IMR-90 (cell line): ENCODE measurements at regions not wholly inside any gene's neighbourhood (a gene's known extent, or its start where the extent isn't known, plus 50 kb on each side); places are given as distances from the start of the nearest gene placed in this dataset.

Experiments used
- ATAC-seq: fragments of 200-7000 bp; cut with Tn5 transposase; 2 replicates; pipeline ENCODE4 v1.9.1; 2020; ENCODE audit warnings: low read depth, mild to moderate bottlenecking, moderate library complexity
- BruUV-seq: library from RNA; stranded (reverse); fragments of 400-500 nt; replicated peaks from 2 replicates; lab custom pipeline; 2021; lab: Mats Ljungman, UMichigan
- CTCF ChIA-PET: fragments of 300-600 bp; formaldehyde crosslinking; extraction: SDS; loops from one replicate; lab custom pipeline; 2021; ENCODE audit warnings: antibody characterized with exemption; lab: Yijun Ruan, JAX
- POLR2A ChIA-PET: fragments of 300-600 bp; sonication (Branson Sonifier 250); formaldehyde crosslinking; loops from one replicate; lab custom pipeline; 2022; ENCODE audit warnings: antibody characterized with exemption; ENCODE audit not compliant: unreplicated experiment; lab: Charles Lee
- DNase-seq: peaks from one replicate; pipeline ENCODE4 v3.0.0; 2013
- H2AFZ ChIP-seq: replicated peaks from 2 replicates; pipeline ENCODE3; 2013; ENCODE audit warnings: low read length, mild to moderate bottlenecking; ENCODE audit not compliant: poor library complexity
- H2AK5ac ChIP-seq: 2 replicates; pipeline ENCODE4 v1.6.1; 2013; ENCODE audit warnings: low read depth, low read length, inconsistent platforms
- H2AK9ac ChIP-seq: replicated peaks from 2 replicates; pipeline ENCODE3; 2013; ENCODE audit warnings: mild to moderate bottlenecking, low read depth, low read length, moderate library complexity; ENCODE audit not compliant: poor library complexity
- H2BK120ac ChIP-seq: 2 replicates; pipeline ENCODE4 v1.6.1; 2013; ENCODE audit warnings: low read depth, low read length, inconsistent platforms
- H2BK15ac ChIP-seq: 3 replicates; pipeline ENCODE4 v1.6.1; 2013; ENCODE audit warnings: low read depth, low read length, inconsistent platforms
- H2BK20ac ChIP-seq: 2 replicates; pipeline ENCODE4 v1.6.1; 2013; ENCODE audit warnings: low read depth, mild to moderate bottlenecking, inconsistent platforms, low read length, moderate library complexity
- H2BK5ac ChIP-seq: 2 replicates; pipeline ENCODE4 v1.6.1; 2013; ENCODE audit warnings: mild to moderate bottlenecking, low read depth, low read length, inconsistent platforms; ENCODE audit not compliant: poor library complexity, severe bottlenecking
- H3K14ac ChIP-seq: replicated peaks from 2 replicates; pipeline ENCODE4 v1.6.1; 2013; ENCODE audit warnings: low read depth, low read length, inconsistent platforms
- H3K18ac ChIP-seq: 2 replicates; pipeline ENCODE4 v1.6.1; 2013; ENCODE audit warnings: low read depth, low read length, control low read depth
- H3K23ac ChIP-seq: 2 replicates; pipeline ENCODE4 v1.6.1; 2013; ENCODE audit warnings: low read depth, low read length, inconsistent platforms
- H3K27ac ChIP-seq: 2 replicates; pipeline ENCODE4 v1.5.1; 2013; ENCODE audit warnings: mild to moderate bottlenecking, control low read depth, low read length; ENCODE audit not compliant: insufficient read depth
- H3K27me3 ChIP-seq: 2 replicates; pipeline ENCODE4 v1.6.1; 2013; ENCODE audit warnings: low read length; ENCODE audit not compliant: control insufficient read depth, insufficient read depth
- H3K36me3 ChIP-seq: 2 replicates; pipeline ENCODE4 v1.6.1; 2013; ENCODE audit warnings: low read length, mixed read lengths; ENCODE audit not compliant: control insufficient read depth, insufficient read depth
- H3K4ac ChIP-seq: 2 replicates; pipeline ENCODE4 v1.6.1; 2013; ENCODE audit warnings: low read depth, low read length, inconsistent platforms
- H3K4me1 ChIP-seq: 2 replicates; pipeline ENCODE4 v1.6.1; 2013; ENCODE audit warnings: low read length, mixed read lengths; ENCODE audit not compliant: control insufficient read depth, insufficient read depth
- H3K4me2 ChIP-seq: 2 replicates; pipeline ENCODE4 v1.6.1; 2013; ENCODE audit warnings: low read depth, mild to moderate bottlenecking, control low read depth, low read length, moderate library complexity
- H3K4me3 ChIP-seq: 2 replicates; pipeline ENCODE4 v1.5.1; 2013; ENCODE audit warnings: low read depth, mild to moderate bottlenecking, control low read depth, low read length, moderate library complexity; ENCODE audit not compliant: insufficient read depth
- H3K56ac ChIP-seq: 2 replicates; pipeline ENCODE4 v1.6.1; 2013; ENCODE audit warnings: low read length, inconsistent platforms; ENCODE audit not compliant: insufficient read depth; ENCODE audit errors: extremely low read depth
- H3K79me1 ChIP-seq, 2 experiments: 2 replicates each; pipeline ENCODE4 v1.6.1; 2013; ENCODE audit warnings: low read length in 2 of 2, inconsistent platforms in 1 of 2, low read depth in 1 of 2
- H3K9ac ChIP-seq: 2 replicates; pipeline ENCODE4 v1.6.1; 2013; ENCODE audit warnings: low read depth, low read length, control low read depth
- H3K9me1 ChIP-seq: 2 replicates; pipeline ENCODE4 v1.6.1; 2013; ENCODE audit warnings: low read length, inconsistent platforms; ENCODE audit not compliant: insufficient read depth
- H3K9me3 ChIP-seq: 2 replicates; pipeline ENCODE4 v1.6.1; 2013; ENCODE audit warnings: low read length; ENCODE audit not compliant: control insufficient read depth, insufficient read depth
- H4K20me1 ChIP-seq: 2 replicates; pipeline ENCODE4 v1.6.1; 2013; ENCODE audit warnings: low read length, inconsistent platforms; ENCODE audit not compliant: insufficient read depth
- H4K5ac ChIP-seq: 2 replicates; pipeline ENCODE4 v1.6.1; 2013; ENCODE audit warnings: mild to moderate bottlenecking, low read depth, low read length, control low read depth
- H4K8ac ChIP-seq, 2 experiments: 2 replicates each; pipeline ENCODE4 v1.6.1; 2013; ENCODE audit warnings: low read depth in 2 of 2, low read length in 2 of 2, control low read depth in 1 of 2, inconsistent platforms in 1 of 2
- H4K91ac ChIP-seq: 2 replicates; pipeline ENCODE4 v1.6.1; 2013; ENCODE audit warnings: low read depth, low read length, inconsistent platforms; ENCODE audit not compliant: insufficient read depth
- BHLHE40 ChIP-seq: fragments of 150-350 bp; IDR thresholded peaks from 2 replicates; pipeline ENCODE4 v1.6.1; 2016; ENCODE audit warnings: mild to moderate bottlenecking, low read depth, low read length
- CHD1 ChIP-seq: IDR thresholded peaks from 2 replicates; pipeline ENCODE4 v1.6.1; 2012; ENCODE audit warnings: low read depth, low read length, improper control_type of control experiment
- FOS ChIP-seq: fragments of 150-350 bp; IDR thresholded peaks from 2 replicates; pipeline ENCODE4 v1.6.1; 2016; ENCODE audit warnings: low read depth, low read length
- MAFK ChIP-seq: IDR thresholded peaks from 2 replicates; pipeline ENCODE4 v1.6.1; 2012; ENCODE audit warnings: low read depth, low read length, improper control_type of control experiment
- MAZ ChIP-seq: IDR thresholded peaks from 2 replicates; pipeline ENCODE4 v1.6.1; 2012; ENCODE audit warnings: low read depth, mild to moderate bottlenecking, low read length, improper control_type of control experiment, moderate library complexity, borderline replicate concordance
- MXI1 ChIP-seq: IDR thresholded peaks from 2 replicates; pipeline ENCODE4 v1.6.1; 2012; ENCODE audit warnings: low read depth, mild to moderate bottlenecking, low read length, moderate library complexity, borderline replicate concordance
- NFE2L2 ChIP-seq: fragments of 150-350 bp; IDR thresholded peaks from 2 replicates; pipeline ENCODE4 v1.6.1; 2016; ENCODE audit warnings: low read depth, mild to moderate bottlenecking, low read length
- POLR2A ChIP-seq: IDR thresholded peaks from 2 replicates; pipeline ENCODE4 v1.6.1; 2012; ENCODE audit warnings: mild to moderate bottlenecking, low read depth, low read length
- RFX5 ChIP-seq: IDR thresholded peaks from 2 replicates; pipeline ENCODE4 v1.8.0; 2012; ENCODE audit warnings: low read depth, mild to moderate bottlenecking, low read length, moderate library complexity
- WGBS, 2 experiments: methylation state at CpG; one replicate each; pipeline versions ENCODE4 v1.1.5 to v1.1.7; 2013; ENCODE audit warnings: missing lambda C conversion rate in 2 of 2; ENCODE audit not compliant: insufficient read length in 1 of 2; ENCODE audit errors: extremely low coverage in 2 of 2; 5-methylcytosine and 5-hydroxymethylcytosine counted together
- dilution Hi-C: fragments of 300-500 bp; cut with HindIII; formaldehyde crosslinking; loops from one replicate; pipeline ENCODE4 v1.14.3; 2018; ENCODE audit warnings: low sequenced_read_pairs; ENCODE audit not compliant: unreplicated experiment
- in situ Hi-C: fragments of 300-500 bp; cut with MboI; formaldehyde crosslinking; loops from 3 replicates; pipeline ENCODE4 v1.14.3; 2019; ENCODE audit warnings: low sequenced_read_pairs, inconsistent platforms, mixed read lengths
- intact Hi-C: fragments of 100-400 bp; cut with micrococcal nuclease; formaldehyde crosslinking; loops from 2 replicates; pipeline ENCODE4 v1.10.0; 2022
- TF ChIP-seq, protein P1 (sequence below): fragments of 150-350 bp; IDR thresholded peaks from 2 replicates; pipeline ENCODE4 v1.6.1; 2016; ENCODE audit warnings: low read depth, mild to moderate bottlenecking, low read length, moderate library complexity, borderline replicate concordance

DNA sequence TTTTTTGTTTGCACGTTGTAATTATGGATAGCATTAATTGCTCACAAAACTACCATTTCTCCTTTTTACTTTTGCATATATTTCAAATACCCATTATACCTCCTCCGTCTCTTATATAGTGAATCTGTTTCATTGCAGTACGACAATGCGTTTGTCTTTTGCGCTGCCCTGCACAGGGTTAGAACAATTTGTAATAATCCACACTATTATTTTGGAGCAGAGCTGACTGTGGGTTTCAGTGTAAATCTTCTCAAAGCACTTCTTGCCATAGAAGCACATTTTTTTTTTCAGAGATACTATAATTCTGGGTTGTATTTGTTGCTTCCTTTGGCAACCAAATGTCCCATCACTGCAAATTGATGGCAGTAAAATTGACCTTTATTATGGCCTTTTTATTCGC lies 451.8 kb upstream of the STXBP6 start:
- Histone ChIP-seq H3K9ac (no peak overlapping the region), H3K27ac (no peak overlapping the region), H4K5ac (no peak overlapping the region), H2AK5ac (no peak overlapping the region), H3K4me1 (no peaks in the 10 kb centered on the region), H2BK15ac (no peak overlapping the region), H3K14ac (no peak overlapping the region), H3K4me2 (no peak overlapping the region), H3K4ac (no peak overlapping the region), H4K8ac (no peak overlapping the region), H3K56ac (no peak overlapping the region), H3K23ac (no peak overlapping the region), H2BK5ac (no peak overlapping the region), H3K9me1 (no peaks in the 10 kb centered on the region), H3K27me3 (no peaks in the 10 kb centered on the region), H4K20me1 (no peaks in the 10 kb centered on the region), H2AK9ac (no peak overlapping the region), H2BK20ac (no peak overlapping the region), H3K79me1 (no peaks in the 10 kb centered on the region), H3K36me3 (no peaks in the 10 kb centered on the region), H3K9me3 (no peaks in the 10 kb centered on the region; the same call in 1 of the 2 replicates), H2AFZ (no peak overlapping the region), H4K91ac (no peak overlapping the region), H2BK120ac (no peak overlapping the region), H3K4me3 (no peak overlapping the region), H3K18ac (no peak overlapping the region)
- no peak for DNase-seq
- intact Hi-C loops (no loop called here), dilution Hi-C loops (no loop called here), in situ Hi-C loops (no loop called here)
- POLR2A ChIA-PET: no interaction called here
- no peak for ATAC-seq
- CTCF ChIA-PET: no interaction called here
- WGBS, 2 experiments: no CpG with 5 or more reads among the region's 6 CpGs
- BruUV-seq: no TSS peak
- TF ChIP-seq MAZ (no peak), MXI1 (no peak), NFE2L2 (no peak), RFX5 (no peak), BHLHE40 (no peak), MAFK (no peak), FOS (no peak), POLR2A (no peak), CHD1 (no peak)
- TF ChIP-seq, protein P1, sequence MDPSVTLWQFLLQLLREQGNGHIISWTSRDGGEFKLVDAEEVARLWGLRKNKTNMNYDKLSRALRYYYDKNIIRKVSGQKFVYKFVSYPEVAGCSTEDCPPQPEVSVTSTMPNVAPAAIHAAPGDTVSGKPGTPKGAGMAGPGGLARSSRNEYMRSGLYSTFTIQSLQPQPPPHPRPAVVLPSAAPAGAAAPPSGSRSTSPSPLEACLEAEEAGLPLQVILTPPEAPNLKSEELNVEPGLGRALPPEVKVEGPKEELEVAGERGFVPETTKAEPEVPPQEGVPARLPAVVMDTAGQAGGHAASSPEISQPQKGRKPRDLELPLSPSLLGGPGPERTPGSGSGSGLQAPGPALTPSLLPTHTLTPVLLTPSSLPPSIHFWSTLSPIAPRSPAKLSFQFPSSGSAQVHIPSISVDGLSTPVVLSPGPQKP: no peak
